Body of pancreas (tissue), 4 donors: ENCODE measurements at regions not wholly inside any gene's neighbourhood (a gene's known extent, or its start where the extent isn't known, plus 50 kb on each side); places are given as distances from the start of the nearest gene placed in this dataset.
"Not testable (repeated sequence)": the region's sequence is repeated elsewhere in the genome, so short reads cannot be mapped to it uniquely, and the experiment has no call there.

Experiments
- ATAC-seq: fragments of 150-250 bp; one replicate; pipeline ENCODE4 v1.9.1; 2016
- DNase-seq, 4 donors: peaks; one replicate each; pipeline ENCODE4 v3.0.0-alpha.2; 2019
- H3K27ac ChIP-seq, 4 donors: fragments of 200-600 bp; sonication (generic); 1 replicate in 3 of 4; 2 replicates in 1 of 4; pipeline versions ENCODE4 v1.5.1 to v1.6.1; 2016 to 2019; ENCODE audit warnings: mild to moderate bottlenecking in 1 of 4, mixed read lengths in 1 of 4, moderate library complexity in 1 of 4
- H3K27me3 ChIP-seq, 2 donors: fragments of 200-600 bp; sonication (generic); one replicate each; pipeline ENCODE4 v1.6.0; 2016; ENCODE audit warnings: mild to moderate bottlenecking in 1 of 2
- H3K36me3 ChIP-seq, 2 donors: fragments of 200-600 bp; sonication (generic); replicated peaks in 1 of 2; 2 replicates each; pipeline ENCODE4 v1.5.1; 2016; ENCODE audit warnings: low read depth in 2 of 2; ENCODE audit not compliant: insufficient read depth in 1 of 2
- H3K4me1 ChIP-seq: fragments of 200-600 bp; sonication (generic); one replicate; pipeline ENCODE4 v1.6.0; 2016
- H3K4me3 ChIP-seq, 2 donors: fragments of 200-600 bp; sonication (generic); 1 replicate in 1 of 2; 2 replicates in 1 of 2; pipeline ENCODE4 v1.5.1; 2016 to 2019
- H3K9me3 ChIP-seq, 3 donors: fragments of 200-600 bp; sonication (generic); 1 replicate in 2 of 3; 2 replicates in 1 of 3; pipeline ENCODE4 v1.5.1; 2016
- CTCF ChIP-seq, 7 experiments: fragments of 450-650 bp in 4 of 7; fragments of 200-600 bp in 3 of 7; sonication (generic) in 3 of 7; IDR thresholded peaks; one replicate each; pipeline ENCODE4 v1.5.1; 2016 to 2019; ENCODE audit warnings: antibody characterized with exemption in 7 of 7
- POLR2A ChIP-seq, 3 donors: fragments of 450-650 bp; IDR thresholded peaks; one replicate each; pipeline ENCODE4 v1.6.1; 2016; ENCODE audit warnings: antibody characterized with exemption in 3 of 3, mild to moderate bottlenecking in 2 of 3
- WGBS, 2 donors: methylation state at CpG; one replicate each; pipeline ENCODE4 v1.1.5; 2017; 5-methylcytosine and 5-hydroxymethylcytosine counted together
- intact Hi-C: fragments of 100-400 bp; cut with DNase I; formaldehyde crosslinking; loops from one replicate; pipeline ENCODE4 v1.15.1; 2023

GRCh38 chr7:142581341-142581740, 167.9 kb upstream of the PRSS1 start:
- intact Hi-C loops, result no loop called here
- no peaks in the 10 kb centered on the region for H3K36me3 ChIP-seq
- no peak overlapping the region for H3K4me3 ChIP-seq
- H3K27ac ChIP-seq, result no peak overlapping the region
- H3K27me3 ChIP-seq, result no peaks in the 10 kb centered on the region
- no peaks in the 10 kb centered on the region for H3K9me3 ChIP-seq
- WGBS, 2 donors, result 58 to 71% methylated on average over 4 of the region's 4 CpGs
- H3K4me1 ChIP-seq, result peaks cover 6% of the 10 kb centered on the region
- TF ChIP-seq POLR2A (IDR thresholded peaks at IDR 0.05) (no peak), CTCF (IDR thresholded peaks at IDR 0.05) (no peak)
- ATAC-seq (no peak), DNase-seq (no peak)

- 88 to 100% methylated on average over 1 of the region's 1 CpG for WGBS, 2 donors
- Histone ChIP-seq H3K27me3 (no peaks in the 10 kb centered on the region), H3K27ac (no peak overlapping the region), H3K4me1 (peaks cover 6% of the 10 kb centered on the region), H3K36me3 (no peaks in the 10 kb centered on the region), H3K4me3 (no peak overlapping the region), H3K9me3 (no peaks in the 10 kb centered on the region)
- no peak for ATAC-seq
- TF ChIP-seq CTCF (IDR thresholded peaks at IDR 0.05) (no peak), POLR2A (IDR thresholded peaks at IDR 0.05) (no peak)
- intact Hi-C loops, result no loop called here
- DNase-seq, result no peak
These were observed 169.3 kb upstream of the PRSS1 start for GRCh38 chr7:142579946-142580345.

GRCh38 chr7:142575351-142575750, 173.9 kb upstream of the PRSS1 start:
- ATAC-seq, result not testable (repeated sequence)

GRCh38 chr7:142571581-142571980, 177.7 kb upstream of the PRSS1 start:
- WGBS, 2 donors, result 74 to 80% methylated on average over 3 of the region's 3 CpGs
- intact Hi-C loops, result no loop called here
- peaks cover 14% of the 10 kb centered on the region for H3K4me1 ChIP-seq
- H3K4me3 ChIP-seq, result no peak overlapping the region
- no peak for DNase-seq
- no peak overlapping the region for H3K27ac ChIP-seq
- TF ChIP-seq POLR2A (IDR thresholded peaks at IDR 0.05), result no peak
- TF ChIP-seq CTCF (IDR thresholded peaks at IDR 0.05), result no peak
- H3K9me3 ChIP-seq, result no peaks in the 10 kb centered on the region
- no peaks in the 10 kb centered on the region for H3K27me3 ChIP-seq
- no peaks in the 10 kb centered on the region for H3K36me3 ChIP-seq
- no peak for ATAC-seq

More at GRCh38 chr7:142575351-142575750, 173.9 kb upstream of the PRSS1 start:
- 90 to 94% methylated on average over 16 to 24 of the region's 25 CpGs for WGBS, 2 donors
- H3K27me3 ChIP-seq, intact Hi-C loops, H3K27ac ChIP-seq, H3K36me3 ChIP-seq, H3K4me1 ChIP-seq, DNase-seq, H3K4me3 ChIP-seq, H3K9me3 ChIP-seq: not testable (repeated sequence)

GRCh38 chr7:142569851-142570250, 179.4 kb upstream of the PRSS1 start:
- DNase-seq (no peak), ATAC-seq (no peak)
- Histone ChIP-seq H3K27me3 (no peaks in the 10 kb centered on the region), H3K4me1 (peaks cover 17% of the 10 kb centered on the region), H3K4me3 (no peak overlapping the region), H3K27ac (no peak overlapping the region), H3K36me3 (no peaks in the 10 kb centered on the region), H3K9me3 (no peaks in the 10 kb centered on the region)
- TF ChIP-seq POLR2A (IDR thresholded peaks at IDR 0.05) (no peak), CTCF (IDR thresholded peaks at IDR 0.05) (no peak)
- intact Hi-C loops, result no loop called here
- WGBS, 2 donors, result 100% methylated on average over 1 of the region's 1 CpG
